ENCODE measurements at regions not wholly inside any gene's neighbourhood (a gene's known extent, or its start where the extent isn't known, plus 50 kb on each side); places are given as distances from the start of the nearest gene placed in this dataset.

GRCh38 chr9:3575821-3576220 is 50.0 kb upstream of the RFX3 start:
- BruUV-seq (replicated peaks): no TSS peak
- H3K4me3 ChIP-seq (replicated peaks in 1 of 2; ENCODE audit: low read depth in 1 of 2, low read length in 2 of 2): no peak overlapping the region
- H2AFZ ChIP-seq (ENCODE audit: low read depth, low read length, poor library complexity, severe bottlenecking): no peak overlapping the region
- DNase-seq (ENCODE audit: low read depth, low spot score) (no peak), ATAC-seq (no peak)
- ChIA-PET CTCF (no interaction called here), RAD21 (ENCODE audit: low non-redundant PET in 1 of 2, low total read pairs in 2 of 2, uncharacterized antibody in 2 of 2, unreplicated experiment in 2 of 2) (no interaction called here), POLR2A (no interaction called here)
- H3K9ac ChIP-seq (ENCODE audit: low read length): no peak overlapping the region
- H3K27ac ChIP-seq (ENCODE audit: low read depth, low read length): no peak overlapping the region
- H3K27me3 ChIP-seq (ENCODE audit: insufficient read depth, low read length): no peaks in the 10 kb centered on the region
- no peaks in the 10 kb centered on the region for H3K9me3 ChIP-seq (ENCODE audit: control insufficient read depth in 1 of 2, insufficient read depth in 1 of 2, low read depth in 1 of 2, low read length in 2 of 2)
- TF ChIP-seq ZNF274 (IDR thresholded peaks at IDR 0.05; ENCODE audit: low read depth, low read length) (no peak), FOSL1 (IDR thresholded peaks at IDR 0.05; ENCODE audit: low read depth) (no peak), CTCF (IDR thresholded peaks at IDR 0.05 in 2 of 3, conservative IDR thresholded peaks at IDR 0.05 in 1 of 3; ENCODE audit: borderline replicate concordance in 1 of 3, insufficient read depth in 1 of 3, low read depth in 2 of 3, low read length in 2 of 3) (no peak), YY1 (IDR thresholded peaks at IDR 0.05; ENCODE audit: extremely low read depth, insufficient replicate concordance, low read depth, low read length) (no peak), SP1 (IDR thresholded peaks at IDR 0.05; ENCODE audit: low read depth) (no peak), REST (IDR thresholded peaks at IDR 0.05; ENCODE audit: low read depth) (no peak), EZH2 (IDR thresholded peaks at IDR 0.05) (no peak), CEBPB (IDR thresholded peaks at IDR 0.05; ENCODE audit: low read depth) (no peak), RAD21 (IDR thresholded peaks at IDR 0.05; ENCODE audit: low read depth) (no peak), TCF7L2 (IDR thresholded peaks at IDR 0.05; ENCODE audit: borderline replicate concordance, extremely low read depth, insufficient read depth, insufficient read length) (no peak), JUND (IDR thresholded peaks at IDR 0.05) (no peak), EZH2phosphoT487 (IDR thresholded peaks at IDR 0.05; ENCODE audit: borderline replicate concordance) (no peak)
- TF ChIP-seq, protein P1, sequence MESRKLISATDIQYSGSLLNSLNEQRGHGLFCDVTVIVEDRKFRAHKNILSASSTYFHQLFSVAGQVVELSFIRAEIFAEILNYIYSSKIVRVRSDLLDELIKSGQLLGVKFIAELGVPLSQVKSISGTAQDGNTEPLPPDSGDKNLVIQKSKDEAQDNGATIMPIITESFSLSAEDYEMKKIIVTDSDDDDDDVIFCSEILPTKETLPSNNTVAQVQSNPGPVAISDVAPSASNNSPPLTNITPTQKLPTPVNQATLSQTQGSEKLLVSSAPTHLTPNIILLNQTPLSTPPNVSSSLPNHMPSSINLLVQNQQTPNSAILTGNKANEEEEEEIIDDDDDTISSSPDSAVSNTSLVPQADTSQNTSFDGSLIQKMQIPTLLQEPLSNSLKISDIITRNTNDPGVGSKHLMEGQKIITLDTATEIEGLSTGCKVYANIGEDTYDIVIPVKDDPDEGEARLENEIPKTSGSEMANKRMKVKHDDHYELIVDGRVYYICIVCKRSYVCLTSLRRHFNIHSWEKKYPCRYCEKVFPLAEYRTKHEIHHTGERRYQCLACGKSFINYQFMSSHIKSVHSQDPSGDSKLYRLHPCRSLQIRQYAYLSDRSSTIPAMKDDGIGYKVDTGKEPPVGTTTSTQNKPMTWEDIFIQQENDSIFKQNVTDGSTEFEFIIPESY (IDR thresholded peaks at IDR 0.05; ENCODE audit: extremely low read depth, insufficient replicate concordance, low read length): no peak
- H3K4me2 ChIP-seq (ENCODE audit: low read length): no peak overlapping the region
- no peaks in the 10 kb centered on the region for H3K9me2 ChIP-seq (ENCODE audit: insufficient read depth)
- no peaks in the 10 kb centered on the region for H3K79me2 ChIP-seq (ENCODE audit: insufficient read depth, low read length)
- no peaks in the 10 kb centered on the region for H3K4me1 ChIP-seq (ENCODE audit: control insufficient read depth in 1 of 2, insufficient read depth in 2 of 2, low read length in 2 of 2)
- no peaks in the 10 kb centered on the region for H3K36me3 ChIP-seq (ENCODE audit: control insufficient read depth in 1 of 2, insufficient read depth in 2 of 2, low read length in 2 of 2)
- no peaks in the 10 kb centered on the region for H4K20me1 ChIP-seq (ENCODE audit: insufficient read depth)
- intact Hi-C loops (cut with micrococcal nuclease): no loop called here
